Lower leg skin (tissue), 4 donors: ENCODE measurements at regions not wholly inside any gene's neighbourhood (a gene's known extent, or its start where the extent isn't known, plus 50 kb on each side); places are given as distances from the start of the nearest gene placed in this dataset.

Experiments used
- DNase-seq, 2 donors: peaks; one replicate each; pipeline ENCODE4 v3.0.0-alpha.2; 2019; ENCODE audit warnings: low spot score in 2 of 2
- H3K4me3 ChIP-seq: fragments of 200-600 bp; sonication (generic); 2 replicates; pipeline ENCODE4 v1.5.1; 2017; ENCODE audit warnings: mild to moderate bottlenecking, low read depth; ENCODE audit not compliant: poor library complexity, severe bottlenecking
- POLR2A ChIP-seq, 2 donors: fragments of 450-650 bp; IDR thresholded peaks; one replicate each; pipeline ENCODE4 v1.6.1; 2016 to 2017; ENCODE audit warnings: antibody characterized with exemption in 2 of 2, mild to moderate bottlenecking in 1 of 2, moderate library complexity in 1 of 2
- WGBS, 2 donors: methylation state at CpG; one replicate each; pipeline ENCODE4 v1.1.5; 2018; 5-methylcytosine and 5-hydroxymethylcytosine counted together
- intact Hi-C: fragments of 100-400 bp; cut with DNase I; formaldehyde crosslinking; loops from one replicate; pipeline ENCODE4 v1.15.0; 2023; ENCODE audit warnings: low total_unique reads
- microRNA counts, 2 donors: library from miRNA; unstranded; fragments of <30 nt; microRNA quantifications; one replicate each; lab custom pipeline; 2016
- microRNA-seq, 2 donors: library from miRNA; unstranded; fragments of <30 nt; microRNA quantifications; one replicate each; pipeline ENCODE4, GENCODE V29; 2016; ENCODE audit warnings: borderline replicate concordance in 2 of 2, borderline number of aligned reads in 1 of 2
- TF ChIP-seq, protein P1 (sequence below), 3 donors: fragments of 450-650 bp; IDR thresholded peaks; one replicate each; pipeline ENCODE4 v1.5.1; 2016; ENCODE audit warnings: antibody characterized with exemption in 3 of 3, mild to moderate bottlenecking in 3 of 3, moderate library complexity in 2 of 3

DNA sequence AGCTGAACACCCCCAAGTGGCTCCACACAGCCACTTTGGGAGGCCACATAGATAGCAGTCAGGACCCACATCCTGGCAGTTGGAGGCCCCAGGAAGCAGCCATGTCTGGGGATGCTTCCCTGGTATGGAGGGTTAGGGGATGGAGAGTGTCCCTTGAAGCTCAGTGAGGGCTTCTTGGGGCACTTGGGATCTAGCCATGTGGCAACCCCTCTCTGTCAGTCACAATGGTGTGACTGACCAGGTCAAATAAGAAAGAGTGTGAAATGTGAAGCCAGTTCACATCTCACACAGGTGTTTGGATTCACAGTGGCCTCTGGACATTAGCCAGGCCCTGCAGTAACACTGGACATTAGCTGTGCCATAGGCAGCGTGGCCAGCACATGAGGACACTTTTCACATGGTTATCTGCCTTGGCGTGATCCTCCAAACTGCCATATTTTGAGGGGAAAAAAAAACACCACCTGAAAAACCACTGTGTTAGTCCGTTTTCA lies 53.9 kb upstream of the IL17B start:
- no peak for TF ChIP-seq POLR2A (IDR thresholded peaks at IDR 0.05)
- TF ChIP-seq, protein P1, sequence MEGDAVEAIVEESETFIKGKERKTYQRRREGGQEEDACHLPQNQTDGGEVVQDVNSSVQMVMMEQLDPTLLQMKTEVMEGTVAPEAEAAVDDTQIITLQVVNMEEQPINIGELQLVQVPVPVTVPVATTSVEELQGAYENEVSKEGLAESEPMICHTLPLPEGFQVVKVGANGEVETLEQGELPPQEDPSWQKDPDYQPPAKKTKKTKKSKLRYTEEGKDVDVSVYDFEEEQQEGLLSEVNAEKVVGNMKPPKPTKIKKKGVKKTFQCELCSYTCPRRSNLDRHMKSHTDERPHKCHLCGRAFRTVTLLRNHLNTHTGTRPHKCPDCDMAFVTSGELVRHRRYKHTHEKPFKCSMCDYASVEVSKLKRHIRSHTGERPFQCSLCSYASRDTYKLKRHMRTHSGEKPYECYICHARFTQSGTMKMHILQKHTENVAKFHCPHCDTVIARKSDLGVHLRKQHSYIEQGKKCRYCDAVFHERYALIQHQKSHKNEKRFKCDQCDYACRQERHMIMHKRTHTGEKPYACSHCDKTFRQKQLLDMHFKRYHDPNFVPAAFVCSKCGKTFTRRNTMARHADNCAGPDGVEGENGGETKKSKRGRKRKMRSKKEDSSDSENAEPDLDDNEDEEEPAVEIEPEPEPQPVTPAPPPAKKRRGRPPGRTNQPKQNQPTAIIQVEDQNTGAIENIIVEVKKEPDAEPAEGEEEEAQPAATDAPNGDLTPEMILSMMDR (IDR thresholded peaks at IDR 0.05) = no peak
- 62 to 66% methylated on average over 3 of the region's 3 CpGs for WGBS, 2 donors
- DNase-seq = no peak
- intact Hi-C loops = loop anchor here (5.0 kb wide), 1 partner anchor 51 kb away; no protein-coding TSS in a partner anchor
- H3K4me3 ChIP-seq = no peak overlapping the region

DNA sequence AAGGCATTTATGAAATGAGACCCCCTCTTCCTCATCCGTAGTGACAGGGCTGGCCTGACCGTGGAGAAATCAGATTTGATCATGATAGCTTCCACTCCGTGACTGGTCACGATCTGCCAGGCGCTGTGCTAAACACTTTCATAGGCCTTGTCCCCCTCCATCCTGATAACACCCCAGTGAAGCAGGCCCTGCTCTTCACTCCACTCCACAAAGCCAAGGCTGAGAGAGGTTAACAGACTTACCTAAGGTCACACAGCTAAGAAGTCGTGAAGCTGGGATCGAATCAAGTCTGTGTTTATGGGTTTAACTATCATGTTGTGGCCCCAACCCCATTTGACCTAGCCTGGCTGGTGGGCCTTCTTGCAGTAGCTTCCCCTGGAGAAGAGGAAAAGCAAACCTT lies 53.3 kb upstream of the IL17B start:
- intact Hi-C loops = loop anchor here (5.0 kb wide), 1 partner anchor 50 kb away; no protein-coding TSS in a partner anchor
- no peak for TF ChIP-seq POLR2A (IDR thresholded peaks at IDR 0.05)
- TF ChIP-seq, protein P1 (IDR thresholded peaks at IDR 0.05) = no peak
- 90 to 96% methylated on average over 7 of the region's 7 CpGs for WGBS, 2 donors
- no peak for DNase-seq
- no peak overlapping the region for H3K4me3 ChIP-seq

DNA sequence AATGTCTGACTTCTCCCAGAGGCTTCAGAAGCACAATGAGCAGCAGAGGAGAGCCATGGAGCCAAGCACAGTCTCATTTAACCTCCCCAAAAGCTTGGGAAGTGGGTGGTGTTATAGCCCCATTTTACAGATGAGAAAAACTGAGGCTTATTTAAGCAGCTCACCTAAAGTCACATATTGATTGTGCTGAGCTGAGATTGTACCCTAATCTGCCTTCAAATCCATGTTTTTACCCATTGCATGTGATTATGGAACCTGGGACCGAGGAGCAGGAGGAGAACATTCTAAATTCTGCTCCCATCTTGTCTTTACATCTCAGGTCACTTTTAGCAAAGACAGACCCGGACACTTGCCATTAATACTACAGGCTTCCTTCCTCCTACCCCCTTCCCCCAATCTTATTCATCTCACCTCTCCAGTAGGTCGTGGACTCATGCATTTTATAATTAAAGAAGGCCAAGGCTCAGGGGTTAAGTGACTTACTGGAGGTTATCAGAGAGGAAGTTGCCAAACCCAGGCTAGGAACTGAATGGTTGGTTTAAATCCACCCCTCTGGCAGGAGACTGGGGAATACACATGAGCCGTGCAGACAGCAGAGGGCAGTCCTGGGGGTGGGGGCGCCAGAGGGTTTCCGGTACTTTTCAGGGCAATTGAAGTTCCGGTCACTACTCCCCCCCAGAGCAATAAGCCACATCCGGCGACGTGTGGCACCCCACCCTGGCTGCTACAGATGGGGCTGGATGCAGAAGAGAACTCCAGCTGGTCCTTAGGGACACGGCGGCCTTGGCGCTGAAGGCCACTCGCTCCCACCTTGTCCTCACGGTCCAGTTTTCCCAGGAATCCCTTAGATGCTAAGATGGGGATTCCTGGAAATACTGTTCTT lies 51.0 kb upstream of the IL17B start:
- TF ChIP-seq, protein P1 (IDR thresholded peaks at IDR 0.05) = no peak
- no peak for TF ChIP-seq POLR2A (IDR thresholded peaks at IDR 0.05)
- intact Hi-C loops = loop anchor here (5.0 kb wide), 1 partner anchor 48 kb away; no protein-coding TSS in a partner anchor
- DNase-seq = no peak
- 63 to 70% methylated on average over 15 of the region's 15 CpGs for WGBS, 2 donors
- H3K4me3 ChIP-seq = no peak overlapping the region

MicroRNAs in the stretch of these regions (microRNA counts, 767-probe panel; counts per million panel counts)
- 13,488 to 17,384 counts per million in 2 donors for microRNA hsa-miR-145-5p (lab: Ali Mortazavi, UCI)

Small RNA genes lying in the stretch of these regions (microRNA-seq; reads per million reads assigned to microRNA genes)
- gene MIR145 = 1,956 to 3,192 reads per million in 2 donors
